ENCODE measurements at regions not wholly inside any gene's neighbourhood (a gene's known extent, or its start where the extent isn't known, plus 50 kb on each side); places are given as distances from the start of the nearest gene placed in this dataset.
A peak's percentile ranks its signal among the peaks of the same experiment; 100 is the strongest.

- DNase-seq (ENCODE audit: low read depth): no peak
- no peak overlapping the region for H3K4me3 ChIP-seq (ENCODE audit: control insufficient read depth, low read depth, low read length)
- no peak for TF ChIP-seq CTCF (conservative IDR thresholded peaks at IDR 0.05; ENCODE audit: control insufficient read depth, insufficient read depth, low read depth, low read length)
Observed at GRCh38 chr6:148652205-148652604, 94.6 kb upstream of the UST start.

GRCh38 chr6:148653138-148653776 is 93.6 kb upstream of the UST start:
- TF ChIP-seq CTCF (conservative IDR thresholded peaks at IDR 0.05; ENCODE audit: control insufficient read depth, insufficient read depth, low read depth, low read length): no peak
- H3K4me3 ChIP-seq (ENCODE audit: control insufficient read depth, low read depth, low read length): no peak overlapping the region
- DNase-seq (ENCODE audit: low read depth): peak; percentile 47

GRCh38 chr6:148657048-148657447 is 89.8 kb upstream of the UST start:
- TF ChIP-seq CTCF (conservative IDR thresholded peaks at IDR 0.05; ENCODE audit: control insufficient read depth, insufficient read depth, low read depth, low read length): no peak
- peak; percentile 88 for DNase-seq (ENCODE audit: low read depth)
- no peak overlapping the region for H3K4me3 ChIP-seq (ENCODE audit: control insufficient read depth, low read depth, low read length)

GRCh38 chr6:148658681-148659430 is 88.0 kb upstream of the UST start:
- H3K4me3 ChIP-seq (ENCODE audit: control insufficient read depth, low read depth, low read length): no peak overlapping the region
- DNase-seq (ENCODE audit: low read depth): no peak
- no peak for TF ChIP-seq CTCF (conservative IDR thresholded peaks at IDR 0.05; ENCODE audit: control insufficient read depth, insufficient read depth, low read depth, low read length)

- no peak for TF ChIP-seq CTCF (conservative IDR thresholded peaks at IDR 0.05; ENCODE audit: control insufficient read depth, insufficient read depth, low read depth, low read length)
- DNase-seq (ENCODE audit: low read depth): no peak
Observed at GRCh38 chr6:148667395-148667794, 79.4 kb upstream of the UST start.

GRCh38 chr6:148671085-148671484 is 75.7 kb upstream of the UST start:
- no peak overlapping the region for H3K4me3 ChIP-seq (ENCODE audit: control insufficient read depth, low read depth, low read length)
- no peak for TF ChIP-seq CTCF (conservative IDR thresholded peaks at IDR 0.05; ENCODE audit: control insufficient read depth, insufficient read depth, low read depth, low read length)
- no peak for DNase-seq (ENCODE audit: low read depth)

More at GRCh38 chr6:148667395-148667794, 79.4 kb upstream of the UST start:
- no peak overlapping the region for H3K4me3 ChIP-seq (ENCODE audit: control insufficient read depth, low read depth, low read length)

Data from fibroblast of mammary gland (primary cell).